ENCODE measurements at regions not wholly inside any gene's neighbourhood (a gene's known extent, or its start where the extent isn't known, plus 50 kb on each side); places are given as distances from the start of the nearest gene placed in this dataset.
"Not testable (repeated sequence)": the region's sequence is repeated elsewhere in the genome, so short reads cannot be mapped to it uniquely, and the experiment has no call there.

GRCh38 chr6:97669191-97670031 lies 386.4 kb upstream of the MMS22L start:
- no peak for DNase-seq (ENCODE audit: low read depth in 2 of 2, low spot score in 1 of 2)

DNA sequence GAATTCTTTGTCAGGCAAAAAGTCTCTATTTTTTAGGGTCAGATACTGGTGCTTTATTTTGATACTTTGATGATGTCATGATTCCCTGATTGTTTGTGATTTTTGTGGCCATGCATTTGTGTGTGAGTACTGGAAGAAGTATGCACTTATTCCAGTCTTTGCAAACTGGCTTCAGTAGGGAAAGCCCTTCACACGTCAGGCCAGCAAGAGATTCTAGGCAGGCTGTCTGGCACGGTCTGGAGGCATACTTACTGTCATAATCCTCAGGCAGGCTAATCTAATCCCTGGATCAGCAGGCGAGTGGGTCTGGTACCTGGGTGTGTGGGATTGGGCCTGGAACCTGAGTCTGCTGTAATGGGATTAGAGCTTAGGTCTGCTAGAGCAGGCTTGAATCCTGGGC lies 391.8 kb upstream of the MMS22L start:
- DNase-seq (ENCODE audit: low read depth in 2 of 2, low spot score in 1 of 2) = no peak

DNA sequence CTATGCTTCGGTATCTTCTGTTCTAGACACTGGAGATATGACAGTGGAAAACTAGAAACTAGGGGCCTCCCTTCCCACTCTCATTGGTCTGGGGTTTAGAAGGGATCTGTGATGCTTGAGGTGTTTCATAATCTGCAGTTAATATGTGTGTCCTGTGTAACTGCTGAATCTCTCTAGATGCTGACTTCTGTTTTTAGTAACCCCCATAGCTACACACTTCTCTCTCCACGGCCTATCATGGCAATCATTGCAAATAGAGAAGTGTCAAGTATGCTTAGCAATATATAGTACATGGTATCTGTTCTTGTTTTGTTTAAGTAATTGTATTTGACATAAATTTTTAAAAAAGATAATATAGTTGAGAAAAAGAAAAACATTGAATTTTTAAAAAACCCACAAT lies 394.6 kb upstream of the MMS22L start:
- DNase-seq (ENCODE audit: low read depth in 2 of 2, low spot score in 1 of 2) = no peak

- no peak for DNase-seq (ENCODE audit: low read depth in 2 of 2, low spot score in 1 of 2)
Measured at GRCh38 chr6:97687916-97688315, 404.9 kb upstream of the MMS22L start.

- no peak for DNase-seq (ENCODE audit: low read depth in 2 of 2, low spot score in 1 of 2)
Measured at GRCh38 chr6:97689078-97689754, 406.2 kb upstream of the MMS22L start.

DNA sequence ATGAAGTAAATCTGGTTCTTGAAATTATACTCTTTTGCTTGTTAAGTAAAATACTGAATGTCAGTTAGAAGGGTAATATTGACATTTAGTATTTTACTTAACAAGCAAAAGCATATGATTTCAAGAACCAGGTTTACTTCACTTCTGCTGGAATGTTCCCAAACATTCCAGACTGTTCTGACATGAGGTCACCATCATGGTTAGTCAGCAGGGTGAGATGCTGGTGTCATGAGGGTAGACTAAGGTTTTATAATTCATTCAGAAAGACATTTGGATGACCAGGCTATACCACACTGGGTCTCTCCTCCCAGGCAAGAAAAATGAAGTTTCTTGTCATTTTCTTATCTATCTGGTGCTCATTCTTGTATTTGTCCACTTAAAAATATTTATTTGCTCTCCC lies 414.4 kb upstream of the MMS22L start:
- DNase-seq (ENCODE audit: low read depth in 2 of 2, low spot score in 1 of 2) = no peak

DNA sequence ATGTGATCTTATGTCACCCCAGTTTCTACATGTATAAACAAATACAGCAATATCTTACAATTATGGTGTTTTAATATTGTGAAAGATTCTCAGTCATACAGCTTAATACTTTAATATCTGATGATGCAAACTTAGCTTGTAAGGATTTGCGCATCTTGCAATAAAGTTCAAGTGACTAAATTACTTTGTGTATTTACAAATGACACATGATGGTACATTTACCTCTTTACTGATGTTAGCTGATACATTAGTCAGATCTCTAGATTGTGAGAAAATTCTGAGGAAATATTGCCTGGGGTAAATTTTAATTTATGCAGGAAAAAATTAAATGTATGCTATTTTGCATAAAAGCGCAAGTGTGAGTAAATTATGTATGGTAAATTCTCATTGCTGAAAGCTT lies 418.8 kb upstream of the MMS22L start:
- DNase-seq (ENCODE audit: low read depth in 2 of 2, low spot score in 1 of 2) = no peak

DNA sequence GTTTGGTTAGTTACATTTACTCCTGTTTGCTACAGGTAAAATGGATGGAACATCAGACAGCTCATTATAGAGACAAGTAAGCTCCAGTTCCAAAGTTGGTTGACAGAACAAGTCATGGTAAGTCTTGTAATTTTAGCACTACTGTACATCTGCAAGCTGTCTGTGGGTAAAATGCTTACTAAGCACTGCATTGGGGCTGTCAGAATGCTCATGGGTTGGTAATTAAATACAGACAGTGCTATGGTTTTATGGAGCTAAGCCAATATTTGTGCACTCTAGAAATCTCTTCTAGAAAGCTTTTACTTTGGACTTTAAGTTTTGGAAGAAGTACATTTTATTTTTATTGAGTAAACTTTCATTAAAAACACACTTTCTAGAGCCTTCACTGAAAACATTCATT lies 419.2 kb upstream of the MMS22L start:
- no peak for DNase-seq (ENCODE audit: low read depth in 2 of 2, low spot score in 1 of 2)

GRCh38 chr6:97703661-97704060 lies 420.6 kb upstream of the MMS22L start:
- DNase-seq (ENCODE audit: low read depth in 2 of 2, low spot score in 1 of 2) = no peak

- DNase-seq (ENCODE audit: low read depth in 2 of 2, low spot score in 1 of 2) = no peak
Measured at GRCh38 chr6:97705568-97705967, 422.6 kb upstream of the MMS22L start.

DNA sequence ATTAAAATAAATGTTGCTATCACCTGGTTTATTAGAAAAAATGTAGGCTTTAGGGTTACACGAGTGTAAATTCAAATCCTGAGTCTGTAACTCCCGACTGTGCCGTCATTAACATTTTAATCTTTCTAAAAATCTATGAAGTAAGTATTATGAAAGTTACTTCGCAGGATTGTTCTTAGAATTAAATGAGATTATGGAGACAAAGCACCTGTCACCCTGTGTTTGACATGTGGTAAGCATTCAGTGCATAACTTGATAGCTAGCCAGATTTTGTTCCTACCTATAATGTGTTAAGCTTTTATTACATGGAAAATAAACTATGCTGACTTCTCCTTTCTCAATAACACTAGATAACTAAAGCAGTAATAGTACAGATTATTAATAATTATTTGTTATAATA lies 429.7 kb upstream of the MMS22L start:
- no peak for DNase-seq (ENCODE audit: low read depth in 2 of 2, low spot score in 1 of 2)

- no peak for DNase-seq (ENCODE audit: low read depth in 2 of 2, low spot score in 1 of 2)
Measured at GRCh38 chr6:97714772-97715171, 431.8 kb upstream of the MMS22L start.

DNA sequence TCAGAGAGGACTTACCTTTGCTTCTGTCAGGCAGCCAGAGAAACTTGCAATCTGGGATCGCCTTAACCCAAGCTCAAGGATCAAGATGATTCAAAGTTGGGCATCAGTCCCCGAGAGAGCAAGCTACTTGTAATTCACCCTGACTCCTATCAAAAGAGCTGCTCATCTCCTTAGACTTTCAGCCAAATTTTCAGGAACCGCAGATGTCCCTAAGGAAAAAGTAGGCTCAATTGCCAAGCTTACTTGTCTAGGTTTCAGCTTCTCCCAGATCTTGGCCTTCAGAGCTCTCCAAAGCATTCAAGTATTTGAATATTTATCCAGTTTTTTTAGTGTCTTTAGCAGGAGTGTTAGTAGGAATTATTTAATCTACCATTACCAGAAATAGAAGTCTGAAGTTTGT lies 434.1 kb upstream of the MMS22L start:
- no peak for DNase-seq (ENCODE audit: low read depth in 2 of 2, low spot score in 1 of 2)

DNA sequence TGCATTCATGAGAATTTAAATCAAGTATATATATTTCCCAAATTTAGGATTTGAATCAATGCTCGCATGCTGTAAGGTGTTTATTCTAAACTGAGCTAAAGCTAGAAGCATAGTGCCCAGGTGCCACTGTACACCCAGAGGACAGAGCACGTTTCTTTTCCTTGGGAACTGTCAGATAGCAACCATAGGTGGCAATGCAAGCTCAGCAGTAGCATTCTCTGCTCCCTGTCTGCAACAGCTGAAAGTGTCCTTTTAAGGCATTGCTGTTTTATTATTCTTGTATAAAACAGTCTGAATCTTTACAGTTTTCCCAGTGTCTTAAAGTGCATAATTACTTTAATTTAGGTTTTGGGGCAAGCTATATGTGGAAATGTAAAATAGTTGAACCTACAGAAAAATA lies 443.4 kb upstream of the MMS22L start:
- DNase-seq (ENCODE audit: low read depth in 2 of 2, low spot score in 1 of 2) = no peak

DNA sequence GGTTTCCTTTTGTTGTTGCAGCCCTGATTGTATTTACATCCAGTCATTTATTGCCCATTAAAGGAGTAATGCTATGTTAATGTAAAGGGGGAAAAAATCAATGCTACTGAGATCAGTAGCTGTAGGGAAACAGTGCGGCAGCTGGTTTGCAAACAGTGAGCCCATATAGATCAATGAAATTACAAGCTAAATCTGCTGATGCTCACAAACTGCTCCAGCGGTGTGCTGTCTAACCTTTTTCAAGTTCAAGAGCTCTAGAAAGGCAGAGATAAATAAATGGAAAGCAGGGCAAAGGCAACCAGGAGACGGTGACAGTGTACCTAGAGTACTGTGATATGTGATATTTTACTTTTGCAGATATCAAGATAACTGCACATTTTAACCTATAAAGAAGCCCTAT lies 449.0 kb upstream of the MMS22L start:
- no peak for DNase-seq (ENCODE audit: low read depth in 2 of 2, low spot score in 1 of 2)

DNA sequence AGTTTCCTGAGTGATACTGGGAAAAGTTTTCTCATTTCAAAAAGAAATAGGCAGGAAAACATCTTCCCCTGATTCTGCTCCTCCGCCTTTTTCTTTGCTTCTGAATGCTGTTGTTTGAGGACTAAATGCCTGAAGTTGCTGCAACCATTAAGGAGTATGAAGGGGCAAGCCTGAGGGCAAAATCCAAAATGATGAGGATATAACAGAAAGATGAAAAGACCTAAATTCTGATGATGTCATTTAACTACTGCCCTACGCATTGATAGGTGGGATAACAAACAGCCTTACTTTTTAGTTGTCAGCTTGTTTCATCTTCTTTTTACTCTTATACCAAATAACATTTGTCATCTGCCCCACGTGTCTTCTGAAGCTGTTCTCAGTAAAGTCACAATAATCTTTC lies 474.6 kb upstream of the MMS22L start:
- no peak for DNase-seq (ENCODE audit: low read depth in 2 of 2, low spot score in 1 of 2)

DNA sequence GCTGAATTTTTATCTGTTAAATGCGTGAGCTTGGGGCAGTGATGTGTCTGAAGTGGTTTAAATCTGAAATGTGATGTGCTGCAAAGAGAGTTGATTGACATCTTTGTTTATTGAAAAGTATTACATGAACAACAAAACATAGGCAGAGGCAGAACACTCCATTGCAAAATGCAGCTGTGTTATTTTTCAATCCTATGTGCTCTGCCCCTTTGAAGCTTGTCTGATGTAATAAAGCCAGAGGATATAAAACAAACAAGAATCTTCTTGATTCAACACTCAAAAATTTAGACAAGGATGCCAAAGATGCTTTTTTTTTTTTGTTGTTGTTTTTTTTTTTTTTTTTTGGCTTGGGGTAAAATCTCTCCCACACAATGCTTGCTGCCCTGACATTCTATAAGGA lies 482.4 kb upstream of the MMS22L start:
- DNase-seq (ENCODE audit: low read depth in 2 of 2, low spot score in 1 of 2) = no peak

- no peak for DNase-seq (ENCODE audit: low read depth in 2 of 2, low spot score in 1 of 2)
Measured at GRCh38 chr6:97771372-97771771, 488.4 kb upstream of the MMS22L start.

- no peak for DNase-seq (ENCODE audit: low read depth in 2 of 2, low spot score in 1 of 2)
Measured at GRCh38 chr6:97775012-97775411, 492.0 kb upstream of the MMS22L start.

DNA sequence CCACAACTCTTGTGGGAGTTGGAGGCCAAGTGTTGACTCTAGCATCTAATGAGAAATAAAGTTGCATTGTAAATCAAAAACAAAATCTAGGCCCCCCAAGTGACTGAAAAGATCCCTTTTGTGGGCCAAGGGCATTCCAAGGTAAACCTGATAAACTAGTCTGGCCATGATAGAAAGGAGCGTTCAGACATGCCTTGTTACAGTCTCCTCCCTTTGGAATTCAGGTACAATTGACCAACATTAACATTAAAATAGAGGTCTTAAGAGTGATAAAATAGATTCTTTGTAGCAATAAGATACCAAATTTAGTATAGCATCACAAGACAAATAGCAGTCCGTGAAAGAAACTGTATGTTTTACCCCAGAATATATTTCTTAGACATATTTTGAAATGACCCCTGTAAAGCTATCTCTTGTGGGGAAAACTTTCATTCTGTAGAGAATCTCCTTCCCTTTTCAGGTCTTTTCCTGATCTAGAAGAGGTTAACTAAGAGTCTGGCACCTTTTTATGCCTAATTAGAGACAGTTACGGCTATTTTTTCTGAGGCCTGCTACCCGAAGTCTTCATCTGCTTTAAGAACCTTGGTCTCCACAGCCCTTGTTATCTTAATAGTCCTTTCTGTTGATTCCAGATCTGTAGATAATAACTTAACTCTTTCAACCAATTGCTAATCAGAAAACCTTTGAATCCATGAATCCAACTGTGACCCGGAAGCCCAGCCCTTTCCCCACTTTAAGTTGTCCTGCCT lies 495.4 kb upstream of the MMS22L start:
- no peak for DNase-seq (ENCODE audit: low read depth in 2 of 2, low spot score in 1 of 2)

DNA sequence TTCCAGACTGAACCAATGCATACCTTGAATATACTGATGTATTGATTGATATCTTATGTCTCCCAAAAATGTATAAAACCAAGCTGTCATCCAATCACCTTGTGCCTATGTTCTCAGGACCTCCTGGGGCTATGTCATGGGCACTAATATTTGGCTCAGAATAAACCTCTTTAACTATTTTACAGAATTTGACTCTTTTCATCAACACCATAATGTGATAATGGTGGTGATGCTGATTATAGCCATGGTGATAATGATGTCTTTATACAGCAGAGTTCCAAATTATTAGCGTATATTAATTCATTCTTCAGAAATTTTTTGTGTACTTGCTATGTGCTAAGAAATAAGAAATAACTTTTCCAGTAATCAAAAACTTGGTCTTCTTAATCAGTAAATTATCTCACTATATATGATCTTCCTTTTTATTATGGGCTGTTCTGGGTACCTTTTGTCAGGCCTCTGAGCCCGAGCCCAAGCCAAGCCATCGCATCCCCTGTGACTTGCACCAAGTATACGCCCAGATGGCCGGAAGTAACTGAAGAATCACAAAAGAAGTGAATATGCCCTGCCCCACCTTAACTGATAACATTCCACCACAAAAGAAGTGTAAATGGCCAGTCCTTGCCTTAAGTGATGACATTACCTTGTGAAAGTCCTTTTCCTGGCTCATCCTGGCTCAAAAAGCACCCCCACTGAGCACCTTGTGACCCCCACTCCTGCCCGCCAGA lies 496.2 kb upstream of the MMS22L start:
- DNase-seq (ENCODE audit: low read depth in 2 of 2, low spot score in 1 of 2) = not testable (repeated sequence)

All from stimulated activated CD8-positive, alpha-beta memory T cell treated with anti-CD3 and anti-CD28 coated beads, Interleukin-4, amount 100 ng/mL, for 4 hours (primary cell).